A549 (cell line): ENCODE measurements at regions not wholly inside any gene's neighbourhood (a gene's known extent, or its start where the extent isn't known, plus 50 kb on each side); places are given as distances from the start of the nearest gene placed in this dataset.

Experiments used
- ATAC-seq, 2 experiments: fragments of 200-7000 bp in 1 of 2; fragments of >200 bp in 1 of 2; cut with Nextera tagmentation in 1 of 2; cut with Tn5 transposase in 1 of 2; 3 replicates each; pipeline versions ENCODE4 v1.8.0 to v1.9.1; 2018 to 2020; ENCODE audit warnings: mild to moderate bottlenecking in 1 of 2, moderate library complexity in 1 of 2
- CTCF ChIA-PET: fragments of 300-600 bp; sonication (Branson Sonifier 250); formaldehyde crosslinking; extraction: SDS; loops from one replicate; lab custom pipeline; 2021; ENCODE audit warnings: antibody characterized with exemption, inconsistent platforms; lab: Yijun Ruan, JAX
- POLR2A ChIA-PET: fragments of 350-600 bp; formaldehyde crosslinking; extraction: SDS; loops from one replicate; lab custom pipeline; 2021; ENCODE audit warnings: antibody characterized with exemption, inconsistent platforms; lab: Yijun Ruan, JAX
- DNase-seq, 2 experiments: peaks; one replicate each; pipeline versions ENCODE4 v3.0.0 to v3.0.0-alpha.2; 2011 to 2016; ENCODE audit warnings: low read depth in 1 of 2, low spot score in 1 of 2
- FAIRE-seq: peaks from 2 replicates; lab custom pipeline; 2011; peaks lifted over from hg19 to GRCh38; lab: Jason Lieb, UNC
- H3K27ac ChIP-seq, 2 experiments: fragments of >200 bp; sonication (Bioruptor Twin); formaldehyde crosslinking; 3 replicates each; pipeline ENCODE4 v1.5.1; 2016 to 2017
- H3K4me1 ChIP-seq: fragments of >200 bp; sonication (Bioruptor Twin); formaldehyde crosslinking; 3 replicates; pipeline ENCODE4 v1.6.1; 2016
- H3K4me2 ChIP-seq: fragments of >200 bp; sonication (Bioruptor Twin); formaldehyde crosslinking; 3 replicates; pipeline ENCODE4 v1.6.1; 2016
- H3K4me3 ChIP-seq: fragments of >200 bp; sonication (Bioruptor Twin); formaldehyde crosslinking; 3 replicates; pipeline ENCODE4 v1.5.1; 2016
- H3K9me3 ChIP-seq: fragments of >200 bp; sonication (Bioruptor Twin); formaldehyde crosslinking; 3 replicates; pipeline ENCODE4 v1.6.1; 2016
- BHLHE40 ChIP-seq: IDR thresholded peaks from 2 replicates; pipeline ENCODE4 v1.6.1; 2012; ENCODE audit warnings: low read depth, low read length, inconsistent platforms
- CHD2 ChIP-seq: fragments of 150-350 bp; IDR thresholded peaks from 2 replicates; pipeline ENCODE4 v1.6.1; 2014; ENCODE audit warnings: low read length; ENCODE audit not compliant: partially characterized antibody
- CHD4 ChIP-seq: fragments of 200-600 bp; sonication (generic); IDR thresholded peaks from 2 replicates; pipeline ENCODE4 v1.6.1; 2016; ENCODE audit warnings: antibody characterized with exemption, mild to moderate bottlenecking, borderline replicate concordance
- E2F6 ChIP-seq: IDR thresholded peaks from 2 replicates; pipeline ENCODE4 v1.6.1; 2012; ENCODE audit warnings: low read depth, borderline replicate concordance
- EHMT2 ChIP-seq: fragments of 200-600 bp; sonication (generic); IDR thresholded peaks from 2 replicates; pipeline ENCODE4 v1.6.1; 2016; ENCODE audit warnings: antibody characterized with exemption, low read depth, mild to moderate bottlenecking, moderate library complexity
- FOSB ChIP-seq: fragments of 250-450 bp; sonication (Bioruptor Pico); IDR thresholded peaks from 2 replicates; pipeline ENCODE4 v1.5.0; 2020; ENCODE audit warnings: mild to moderate bottlenecking, moderate library complexity
- FOXS1 ChIP-seq: fragments of 250-450 bp; sonication (Bioruptor Pico); IDR thresholded peaks from 2 replicates; pipeline ENCODE4 v1.5.0; 2020; ENCODE audit warnings: mild to moderate bottlenecking, moderate library complexity
- HDAC2 ChIP-seq: fragments of 200-600 bp; sonication (generic); IDR thresholded peaks from 2 replicates; pipeline ENCODE4 v1.6.1; 2016
- HOXB5 ChIP-seq: fragments of 250-450 bp; sonication (Bioruptor Pico); IDR thresholded peaks from 2 replicates; pipeline ENCODE4 v1.5.0; 2020; ENCODE audit warnings: mild to moderate bottlenecking, moderate library complexity
- MAFK ChIP-seq: fragments of 450-650 bp; IDR thresholded peaks from 2 replicates; pipeline ENCODE4 v1.6.1; 2014; ENCODE audit not compliant: partially characterized antibody
- MAZ ChIP-seq: fragments of 150-350 bp; IDR thresholded peaks from 2 replicates; pipeline ENCODE4 v1.6.1; 2014; ENCODE audit warnings: antibody characterized with exemption, low read depth, low read length, borderline replicate concordance
- PHF8 ChIP-seq: fragments of 200-600 bp; sonication (generic); IDR thresholded peaks from 2 replicates; pipeline ENCODE4 v1.6.1; 2016; ENCODE audit warnings: low read depth, mild to moderate bottlenecking, antibody characterized with exemption, moderate library complexity, borderline replicate concordance
- RAD21 ChIP-seq, 2 experiments: fragments of >200 bp in 1 of 2; sonication (Bioruptor Twin) in 1 of 2; formaldehyde crosslinking in 1 of 2; IDR thresholded peaks in 1 of 2; conservative IDR thresholded peaks in 1 of 2; 2 replicates in 1 of 2; 3 replicates in 1 of 2; pipeline ENCODE4 v1.6.1; 2012 to 2018; ENCODE audit warnings: inconsistent platforms in 1 of 2
- REST ChIP-seq: fragments of 200-600 bp; sonication (generic); IDR thresholded peaks from 2 replicates; pipeline ENCODE4 v1.6.1; 2016; ENCODE audit warnings: antibody characterized with exemption, mild to moderate bottlenecking, moderate library complexity
- RNF2 ChIP-seq: fragments of 200-600 bp; sonication (generic); IDR thresholded peaks from 2 replicates; pipeline ENCODE4 v1.6.1; 2016; ENCODE audit warnings: low read depth, mild to moderate bottlenecking, antibody characterized with exemption, moderate library complexity, borderline replicate concordance
- SMC3 ChIP-seq: fragments of >200 bp; sonication (Bioruptor Twin); formaldehyde crosslinking; IDR thresholded peaks from 3 replicates; pipeline ENCODE4 v1.6.1; 2018; ENCODE audit warnings: inconsistent platforms
- SREBF2 ChIP-seq: fragments of 450-650 bp; IDR thresholded peaks from 2 replicates; pipeline ENCODE4 v1.6.1; 2014; ENCODE audit warnings: mild to moderate bottlenecking, moderate library complexity
- TFCP2L1 ChIP-seq: fragments of 250-450 bp; sonication (Bioruptor Pico); IDR thresholded peaks from 2 replicates; pipeline ENCODE4 v1.5.0; 2021; ENCODE audit warnings: mild to moderate bottlenecking
- ZSCAN20 ChIP-seq: fragments of 250-450 bp; sonication (Bioruptor Pico); IDR thresholded peaks from 2 replicates; pipeline ENCODE4 v1.8.0; 2022; ENCODE audit warnings: mild to moderate bottlenecking, moderate library complexity
- WGBS: methylation state at CpG from one replicate; pipeline ENCODE4 v1.1.6; 2017; ENCODE audit errors: missing lambda C conversion rate; 5-methylcytosine and 5-hydroxymethylcytosine counted together

- DNase-seq (no peak), ATAC-seq (no peak), FAIRE-seq (no peak)
- POLR2A ChIA-PET = no interaction called here
- WGBS = 74% methylated on average over 3 of the region's 3 CpGs
- Histone ChIP-seq H3K27ac (no peak overlapping the region), H3K9me3 (no peaks in the 10 kb centered on the region), H3K4me2 (no peak overlapping the region), H3K4me1 (no peaks in the 10 kb centered on the region), H3K4me3 (no peak overlapping the region)
- TF ChIP-seq HDAC2 (no peak), HOXB5 (CRISPR knock-in tag) (no peak), SREBF2 (no peak), TFCP2L1 (no peak)
- CTCF ChIA-PET = no interaction called here
Measured at GRCh38 chr3:186476044-186476468, 68.1 kb downstream of the CRYGS start.

GRCh38 chr3:186473166-186473565, 71.0 kb downstream of the CRYGS start:
- no peak for ATAC-seq
- ChIA-PET POLR2A (no interaction called here), CTCF (no interaction called here)
- WGBS = 45% methylated on average over 2 of the region's 2 CpGs
- Histone ChIP-seq H3K4me1 (no peaks in the 10 kb centered on the region), H3K27ac (no peak overlapping the region), H3K4me3 (no peak overlapping the region), H3K4me2 (no peak overlapping the region), H3K9me3 (no peaks in the 10 kb centered on the region)
- TF ChIP-seq RAD21 (conservative IDR thresholded peaks at IDR 0.05 in 1 of 2, IDR thresholded peaks at IDR 0.05 in 1 of 2) (no peak), TFCP2L1 (no peak), SMC3 (no peak), FOSB (CRISPR knock-in tag) (no peak), E2F6 (no peak), REST (no peak)
- FAIRE-seq = no peak
- no peak for DNase-seq

GRCh38 chr3:186472456-186473008, 71.6 kb downstream of the CRYGS start:
- whole genome bisulfite sequencing = 73% methylated on average over 8 of the region's 8 CpGs
- no peak overlapping the region for H3K4me2 ChIP-seq
- FAIRE-seq (no peak), ATAC-seq (no peak), DNase-seq (no peak)
- no peak overlapping the region for H3K4me3 ChIP-seq
- no peaks in the 10 kb centered on the region for H3K4me1 ChIP-seq
- ChIA-PET POLR2A (no interaction called here), CTCF (interaction anchor here (0.7 kb wide), 1 partner anchor 67 kb away, joined by 3 read pairs; no protein-coding TSS in a partner anchor)
- TF ChIP-seq BHLHE40 = no peak
- no peak for TF ChIP-seq MAFK
- no peak for TF ChIP-seq CHD4
- TF ChIP-seq HOXB5 (CRISPR knock-in tag) = no peak
- TF ChIP-seq PHF8 = no peak
- TF ChIP-seq MAZ = no peak
- no peak for TF ChIP-seq TFCP2L1
- TF ChIP-seq FOXS1 (CRISPR knock-in tag) = no peak
- TF ChIP-seq SREBF2 = no peak
- no peak overlapping the region for H3K27ac ChIP-seq
- H3K9me3 ChIP-seq = no peaks in the 10 kb centered on the region

- WGBS = 14% methylated on average over 5 of the region's 5 CpGs
- FAIRE-seq = no peak
- CTCF ChIA-PET = interaction anchor here (1.5 kb wide), 1 partner anchor 212 kb away, joined by 5 read pairs; no protein-coding TSS in a partner anchor
Measured at GRCh38 chr3:186471771-186472170, 72.4 kb downstream of the CRYGS start.

More at GRCh38 chr3:186471771-186472170, 72.4 kb downstream of the CRYGS start:
- ATAC-seq = no peak
- no peaks in the 10 kb centered on the region for H3K4me1 ChIP-seq
- POLR2A ChIA-PET = no interaction called here
- DNase-seq = no peak
- TF ChIP-seq CHD2 (no peak), E2F6 (no peak), ZSCAN20 (CRISPR knock-in tag) (no peak), HOXB5 (CRISPR knock-in tag) (no peak), EHMT2 (no peak), RNF2 (no peak)
- H3K9me3 ChIP-seq = no peaks in the 10 kb centered on the region
- H3K27ac ChIP-seq = no peak overlapping the region
- H3K4me2 ChIP-seq = no peak overlapping the region
- H3K4me3 ChIP-seq = no peak overlapping the region
